Brain microvascular endothelial cell (primary cell): ENCODE measurements at regions not wholly inside any gene's neighbourhood (a gene's known extent, or its start where the extent isn't known, plus 50 kb on each side); places are given as distances from the start of the nearest gene placed in this dataset.

ENCODE experiments used
- DNase-seq: peaks from one replicate; pipeline ENCODE4 v3.0.0-alpha.2; 2020
- H3K27ac ChIP-seq: fragments of 250-450 bp; sonication (Bioruptor Pico); 2 replicates; pipeline ENCODE4 v1.5.1; 2020; ENCODE audit warnings: mild to moderate bottlenecking, moderate library complexity
- H3K27me3 ChIP-seq: fragments of 250-450 bp; sonication (Bioruptor Pico); replicated peaks from 2 replicates; pipeline ENCODE4 v1.5.1; 2020; ENCODE audit warnings: mild to moderate bottlenecking
- H3K36me3 ChIP-seq: fragments of 250-450 bp; sonication (Bioruptor Pico); replicated peaks from 2 replicates; pipeline ENCODE4 v1.5.1; 2020; ENCODE audit warnings: mild to moderate bottlenecking
- H3K4me3 ChIP-seq: 2 replicates; pipeline ENCODE4 v1.5.1; 2011; ENCODE audit warnings: low read depth, mild to moderate bottlenecking, control low read depth, low read length, moderate library complexity
- CTCF ChIP-seq: IDR thresholded peaks from 2 replicates; pipeline ENCODE4 v1.5.1; 2011; ENCODE audit warnings: low read depth, mild to moderate bottlenecking, moderate library complexity, low read length, control low read depth, inconsistent platforms; ENCODE audit errors: missing control alignments
- in situ Hi-C: cut with HindIII; loops from 2 replicates; pipeline ENCODE4 v1.10.0; 2017; ENCODE audit warnings: low sequenced_read_pairs, low pct_ligation_motif_present

- peak; percentile 48 for DNase-seq
- H3K27ac ChIP-seq = no peak overlapping the region
- H3K27me3 ChIP-seq = no peaks in the 10 kb centered on the region
- no peak overlapping the region for H3K4me3 ChIP-seq
- no peaks in the 10 kb centered on the region for H3K36me3 ChIP-seq
- in situ Hi-C loops = no loop called here
- TF ChIP-seq CTCF = no peak
These were observed 432.5 kb upstream of the MEF2C start for GRCh38 chr5:89315286-89316100.

GRCh38 chr5:89313804-89314588, 431.0 kb upstream of the MEF2C start:
- Histone ChIP-seq H3K27me3 (no peaks in the 10 kb centered on the region), H3K36me3 (no peaks in the 10 kb centered on the region), H3K4me3 (no peak overlapping the region), H3K27ac (peak overlapping the region; percentile 68)
- no peak for TF ChIP-seq CTCF
- DNase-seq = peak; percentile 93
- in situ Hi-C loops = no loop called here

- Histone ChIP-seq H3K36me3 (no peaks in the 10 kb centered on the region), H3K27me3 (no peaks in the 10 kb centered on the region), H3K27ac (peak overlapping the region; percentile 68), H3K4me3 (no peak overlapping the region)
- TF ChIP-seq CTCF = no peak
- DNase-seq = peak; percentile 90
- in situ Hi-C loops = no loop called here
These were observed 430.1 kb upstream of the MEF2C start for GRCh38 chr5:89313044-89313443.

GRCh38 chr5:89309268-89309667, 426.3 kb upstream of the MEF2C start:
- no peaks in the 10 kb centered on the region for H3K36me3 ChIP-seq
- H3K4me3 ChIP-seq = no peak overlapping the region
- no peak for DNase-seq
- no peak for TF ChIP-seq CTCF
- H3K27me3 ChIP-seq = no peaks in the 10 kb centered on the region
- in situ Hi-C loops = no loop called here
- H3K27ac ChIP-seq = no peak overlapping the region

GRCh38 chr5:89308606-89309040, 425.6 kb upstream of the MEF2C start:
- H3K27me3 ChIP-seq = no peaks in the 10 kb centered on the region
- no peak overlapping the region for H3K27ac ChIP-seq
- TF ChIP-seq CTCF = no peak
- in situ Hi-C loops = no loop called here
- no peak overlapping the region for H3K4me3 ChIP-seq
- H3K36me3 ChIP-seq = no peaks in the 10 kb centered on the region
- DNase-seq = no peak
